GM12878 (cell line): ENCODE measurements at regions not wholly inside any gene's neighbourhood (a gene's known extent, or its start where the extent isn't known, plus 50 kb on each side); places are given as distances from the start of the nearest gene placed in this dataset.

ENCODE experiments used
- ATAC-seq: fragments of 200-7000 bp; cut with Tn5 transposase; 3 replicates; pipeline ENCODE4 v1.9.1; 2020; ENCODE audit warnings: mild to moderate bottlenecking, moderate library complexity
- BruUV-seq: library from RNA; stranded (reverse); fragments of 400-500 nt; replicated peaks from 2 replicates; lab custom pipeline; 2021; lab: Mats Ljungman, UMichigan
- CTCF ChIA-PET: fragments of 300-600 bp; sonication (Branson Sonifier 250); formaldehyde crosslinking; extraction: SDS; loops from one replicate; lab custom pipeline; 2021; ENCODE audit warnings: inconsistent platforms; lab: Yijun Ruan, JAX
- POLR2A ChIA-PET: fragments of 350-600 bp; formaldehyde crosslinking; extraction: SDS; loops from one replicate; lab custom pipeline; 2021; ENCODE audit warnings: inconsistent platforms; lab: Charles Lee
- RAD21 ChIA-PET: fragments of 300-600 bp; sonication (Branson Sonifier 250); formaldehyde crosslinking; loops from one replicate; lab custom pipeline; 2023; ENCODE audit warnings: antibody characterized with exemption; ENCODE audit not compliant: unreplicated experiment; lab: Charles Lee
- SMC1A ChIA-PET: fragments of 300-600 bp; sonication (Branson Sonifier 250); formaldehyde crosslinking; loops from one replicate; lab custom pipeline; 2023; ENCODE audit not compliant: unreplicated experiment, uncharacterized antibody; lab: Charles Lee
- DNase-seq: peaks from one replicate; pipeline ENCODE4 v3.0.0-alpha.2; 2011; ENCODE audit warnings: low read depth, low spot score
- FAIRE-seq: peaks from 3 replicates; lab custom pipeline; 2011; peaks lifted over from hg19 to GRCh38; lab: Jason Lieb, UNC
- H2AFZ ChIP-seq: 2 replicates; pipeline ENCODE4 v1.6.0; 2011; ENCODE audit warnings: low read depth, low read length, control low read depth; ENCODE audit not compliant: control insufficient read depth
- H3K27ac ChIP-seq: 2 replicates; pipeline ENCODE4 v1.5.1; 2011; ENCODE audit warnings: control low read depth; ENCODE audit not compliant: control insufficient read depth, insufficient read depth
- H3K27me3 ChIP-seq, 2 experiments: replicated peaks in 1 of 2; 2 replicates each; pipeline versions ENCODE4 v1.6.0 to v1.6.1; 2011; ENCODE audit warnings: low read length in 1 of 2; ENCODE audit not compliant: control insufficient read depth in 2 of 2, insufficient read depth in 2 of 2
- H3K36me3 ChIP-seq, 2 experiments: 2 replicates each; pipeline ENCODE4 v1.5.1; 2011; ENCODE audit warnings: low read length in 1 of 2; ENCODE audit not compliant: control insufficient read depth in 2 of 2, insufficient read depth in 2 of 2
- H3K4me1 ChIP-seq: 2 replicates; pipeline ENCODE4 v1.6.1; 2011; ENCODE audit warnings: mild to moderate bottlenecking, low read length, moderate library complexity, mixed read lengths; ENCODE audit not compliant: control insufficient read depth, insufficient read depth
- H3K4me2 ChIP-seq: 2 replicates; pipeline ENCODE4 v1.6.0; 2011; ENCODE audit warnings: control low read depth; ENCODE audit not compliant: control insufficient read depth, insufficient read depth
- H3K4me3 ChIP-seq: fragments of 200-600 bp; sonication (generic); 2 replicates; pipeline ENCODE4 v1.5.1; 2016
- H3K79me2 ChIP-seq: 2 replicates; pipeline ENCODE4 v1.6.0; 2011; ENCODE audit warnings: low read length; ENCODE audit not compliant: control insufficient read depth, insufficient read depth
- H3K9ac ChIP-seq: 2 replicates; pipeline ENCODE4 v1.8.0; 2011; ENCODE audit warnings: low read length, control low read depth, mixed read lengths; ENCODE audit not compliant: control insufficient read depth, insufficient read depth
- H3K9me3 ChIP-seq: replicated peaks from 3 replicates; pipeline ENCODE4 v1.5.1; 2011; ENCODE audit warnings: mild to moderate bottlenecking, low read length; ENCODE audit not compliant: control insufficient read depth, insufficient read depth
- H4K20me1 ChIP-seq: 2 replicates; pipeline ENCODE4 v1.6.0; 2011; ENCODE audit not compliant: control insufficient read depth, insufficient read depth
- ASH2L ChIP-seq: fragments of 300-600, 200-600 bp; sonication (generic); IDR thresholded peaks from 2 replicates; pipeline ENCODE4 v1.6.1; 2017; ENCODE audit warnings: low read depth, mild to moderate bottlenecking, borderline replicate concordance
- BMI1 ChIP-seq: fragments of 450-650 bp; IDR thresholded peaks from 2 replicates; pipeline ENCODE4 v1.6.1; 2016; ENCODE audit warnings: mild to moderate bottlenecking, moderate library complexity, borderline replicate concordance
- HCFC1 ChIP-seq: fragments of 150-350 bp; IDR thresholded peaks from 2 replicates; pipeline ENCODE4 v1.6.1; 2014; ENCODE audit warnings: low read length
- KLF5 ChIP-seq: fragments of 450-650 bp; IDR thresholded peaks from 2 replicates; pipeline ENCODE4 v1.6.1; 2014; ENCODE audit warnings: mild to moderate bottlenecking; ENCODE audit not compliant: partially characterized antibody
- MTA2 ChIP-seq: fragments of 450-650 bp; IDR thresholded peaks from 2 replicates; pipeline ENCODE4 v1.6.1; 2016; ENCODE audit warnings: low read depth, mild to moderate bottlenecking, moderate library complexity
- MYC ChIP-seq: IDR thresholded peaks from 2 replicates; pipeline ENCODE4 v1.6.1; 2011; ENCODE audit warnings: mild to moderate bottlenecking, low read length, moderate library complexity, inconsistent platforms; ENCODE audit not compliant: insufficient read depth, insufficient replicate concordance, insufficient read length, severe bottlenecking
- NBN ChIP-seq: fragments of 450-650 bp; IDR thresholded peaks from 2 replicates; pipeline ENCODE4 v1.6.1; 2016
- NFIC ChIP-seq: IDR thresholded peaks from 2 replicates; pipeline ENCODE4 v1.6.1; 2012; ENCODE audit warnings: low read depth, mild to moderate bottlenecking, inconsistent platforms, low read length, moderate library complexity
- NFYB ChIP-seq: IDR thresholded peaks from 2 replicates; pipeline ENCODE4 v1.6.1; 2011; ENCODE audit warnings: low read depth, mild to moderate bottlenecking, low read length, improper control_type of control experiment, moderate library complexity; ENCODE audit not compliant: insufficient read depth
- PML ChIP-seq: IDR thresholded peaks from 2 replicates; pipeline ENCODE4 v1.6.1; 2012; ENCODE audit warnings: low read length, inconsistent platforms
- SIX5 ChIP-seq: IDR thresholded peaks from 2 replicates; pipeline ENCODE4 v1.6.1; 2011; ENCODE audit warnings: mild to moderate bottlenecking, low read depth, low read length, moderate library complexity; ENCODE audit not compliant: severe bottlenecking
- SMAD5 ChIP-seq: IDR thresholded peaks from 2 replicates; pipeline ENCODE4 v1.6.1; 2016; ENCODE audit warnings: antibody characterized with exemption, low read depth
- SPI1 ChIP-seq: IDR thresholded peaks from 2 replicates; pipeline ENCODE4 v1.6.1; 2011; ENCODE audit warnings: low read depth, mild to moderate bottlenecking, low read length, moderate library complexity, borderline replicate concordance; ENCODE audit not compliant: insufficient read depth
- SUZ12 ChIP-seq: fragments of 200-600 bp; sonication (generic); IDR thresholded peaks from one replicate; pipeline ENCODE4 v1.6.1; 2018; ENCODE audit warnings: antibody characterized with exemption, mild to moderate bottlenecking; ENCODE audit not compliant: unreplicated experiment
- TCF12 ChIP-seq: IDR thresholded peaks from 2 replicates; pipeline ENCODE4 v1.6.1; 2011; ENCODE audit warnings: low read depth, mild to moderate bottlenecking, low read length
- YBX1 ChIP-seq: fragments of 450-650 bp; IDR thresholded peaks from 2 replicates; pipeline ENCODE4 v1.6.1; 2016; ENCODE audit warnings: antibody characterized with exemption
- YY1 ChIP-seq: IDR thresholded peaks from 2 replicates; pipeline ENCODE4 v1.6.1; 2011; ENCODE audit warnings: low read depth, mild to moderate bottlenecking, low read length
- WGBS: methylation state at CpG from one replicate; pipeline ENCODE4 v1.1.6; 2016; ENCODE audit warnings: low lambda C conversion rate; ENCODE audit not compliant: insufficient replicate concordance, insufficient coverage; ENCODE audit errors: missing lambda C conversion rate; 5-methylcytosine and 5-hydroxymethylcytosine counted together
- in situ Hi-C: fragments of 300-500 bp; cut with MboI; formaldehyde crosslinking; loops from 9 replicates; pipeline ENCODE4 v1.14.3; 2018; ENCODE audit warnings: mixed read lengths
- intact Hi-C: fragments of 100-400 bp; cut with micrococcal nuclease; formaldehyde crosslinking; loops from one replicate; pipeline ENCODE4 v1.14.2; 2022; ENCODE audit not compliant: unreplicated experiment

DNA sequence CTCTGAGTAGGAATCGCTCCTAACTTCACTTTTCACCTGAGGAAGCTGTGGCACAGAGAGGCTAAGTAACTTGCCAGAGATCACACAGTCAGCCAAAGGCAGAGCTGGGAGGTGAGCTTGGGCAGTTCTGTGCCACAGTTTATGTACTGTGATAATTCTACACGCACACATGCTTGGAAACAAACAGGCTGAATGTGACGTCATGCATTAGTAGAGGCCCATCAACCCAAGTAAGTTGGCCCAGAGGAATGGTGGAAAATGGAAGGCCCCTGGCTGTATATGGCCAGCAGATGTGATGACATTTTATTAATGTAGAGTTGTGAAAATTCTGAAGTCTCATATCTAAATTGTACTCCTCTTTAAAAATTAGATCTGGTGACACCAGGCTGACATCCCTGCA is 394.0 kb downstream of the MIAT start:
- no peak for DNase-seq
- CTCF ChIA-PET: no interaction called here
- Histone ChIP-seq H3K4me1 (no peaks in the 10 kb centered on the region), H3K79me2 (no peaks in the 10 kb centered on the region), H3K4me3 (no peak overlapping the region), H3K9ac (no peak overlapping the region), H3K9me3 (no peaks in the 10 kb centered on the region), H3K27me3 (no peaks in the 10 kb centered on the region), H3K27ac (no peak overlapping the region), H2AFZ (no peak overlapping the region), H3K4me2 (no peak overlapping the region), H4K20me1 (no peaks in the 10 kb centered on the region), H3K36me3 (no peaks in the 10 kb centered on the region)
- BruUV-seq: no TSS peak
- SMC1A ChIA-PET: no interaction called here
- TF ChIP-seq TCF12 (no peak), BMI1 (no peak), MTA2 (no peak)
- POLR2A ChIA-PET: no interaction called here
- ATAC-seq: no peak
- RAD21 ChIA-PET: no interaction called here
- intact Hi-C loops (no loop called here), in situ Hi-C loops (no loop called here)
- FAIRE-seq: no peak
- 35% methylated on average over 3 of the region's 3 CpGs for WGBS

DNA sequence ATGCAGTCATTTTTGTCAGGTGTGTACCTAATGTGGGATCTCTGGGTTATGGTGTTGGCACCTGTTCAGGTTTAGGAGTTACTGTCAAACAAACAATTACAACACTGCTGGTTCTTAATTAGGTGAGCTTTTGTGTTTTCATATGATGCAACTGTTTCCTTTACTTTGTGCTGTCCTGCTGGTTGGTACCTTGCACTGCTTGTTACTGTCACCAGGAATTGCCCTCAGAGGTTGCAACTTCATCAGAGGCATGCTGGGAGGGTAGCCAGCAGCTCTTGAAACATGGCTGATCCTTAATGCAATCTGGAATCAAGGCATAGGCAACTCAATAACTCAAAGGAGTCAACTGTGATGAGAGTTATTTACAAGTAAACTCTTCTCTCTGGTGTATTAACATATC is 400.3 kb downstream of the MIAT start:
- CTCF ChIA-PET: no interaction called here
- ATAC-seq (no peak), FAIRE-seq (no peak), DNase-seq (no peak)
- H3K9me3 ChIP-seq: no peaks in the 10 kb centered on the region
- H3K9ac ChIP-seq: no peak overlapping the region
- no peak overlapping the region for H2AFZ ChIP-seq
- SMC1A ChIA-PET: no interaction called here
- H3K36me3 ChIP-seq: no peaks in the 10 kb centered on the region
- intact Hi-C loops (no loop called here), in situ Hi-C loops (no loop called here)
- no peak overlapping the region for H3K4me3 ChIP-seq
- no peaks in the 10 kb centered on the region for H3K79me2 ChIP-seq
- no peaks in the 10 kb centered on the region for H3K4me1 ChIP-seq
- BruUV-seq: no TSS peak
- POLR2A ChIA-PET: no interaction called here
- H3K4me2 ChIP-seq: no peak overlapping the region
- no peak overlapping the region for H3K27ac ChIP-seq
- TF ChIP-seq NFIC (no peak), SPI1 (no peak), PML (no peak), MYC (no peak), YY1 (no peak), NBN (no peak), SUZ12 (no peak), ASH2L (no peak), NFYB (no peak), HCFC1 (no peak), SIX5 (no peak), KLF5 (no peak), SMAD5 (no peak), YBX1 (no peak)
- no peaks in the 10 kb centered on the region for H3K27me3 ChIP-seq
- RAD21 ChIA-PET: no interaction called here
- no peaks in the 10 kb centered on the region for H4K20me1 ChIP-seq
